PC-3 (cell line): ENCODE measurements at regions not wholly inside any gene's neighbourhood (a gene's known extent, or its start where the extent isn't known, plus 50 kb on each side); places are given as distances from the start of the nearest gene placed in this dataset.

Experiments
- CTCF ChIP-seq: fragments of 300-600 bp; sonication (generic); conservative IDR thresholded peaks from 2 replicates; pipeline ENCODE4 v1.5.1; 2017; ENCODE audit warnings: antibody characterized with exemption, low read depth, mild to moderate bottlenecking, low read length
- EZH2 ChIP-seq: fragments of 300-600 bp; sonication (generic); IDR thresholded peaks from one replicate; pipeline ENCODE4 v1.6.1; 2017; ENCODE audit warnings: antibody characterized with exemption, mild to moderate bottlenecking, low read length; ENCODE audit not compliant: unreplicated experiment
- EZH2phosphoT487 ChIP-seq: fragments of 300-600 bp; sonication (generic); IDR thresholded peaks from 2 replicates; pipeline ENCODE4 v1.6.1; 2018; ENCODE audit warnings: mild to moderate bottlenecking, antibody characterized with exemption, low read length, borderline replicate concordance

GRCh38 chr9:115193777-115194176 is 75.8 kb upstream of the TNC start:
- no peak for TF ChIP-seq CTCF
- TF ChIP-seq EZH2phosphoT487 = no peak
- TF ChIP-seq EZH2 = no peak
